Suprapubic skin (tissue), 3 donors: ENCODE measurements at regions not wholly inside any gene's neighbourhood (a gene's known extent, or its start where the extent isn't known, plus 50 kb on each side); places are given as distances from the start of the nearest gene placed in this dataset.

Experiments used
- POLR2AphosphoS5 ChIP-seq, 3 donors: sonication (generic); formaldehyde crosslinking; IDR thresholded peaks; one replicate each; pipeline ENCODE4 v1.6.1; 2017; ENCODE audit warnings: antibody characterized with exemption in 3 of 3
- TF ChIP-seq, protein P1 (sequence below), 2 donors: fragments of 200-600 bp in 1 of 2; fragments of 450-650 bp in 1 of 2; sonication (generic) in 1 of 2; IDR thresholded peaks; one replicate each; pipeline ENCODE4 v1.5.1; 2016 to 2019; ENCODE audit warnings: antibody characterized with exemption in 2 of 2, mild to moderate bottlenecking in 1 of 2, moderate library complexity in 1 of 2

DNA sequence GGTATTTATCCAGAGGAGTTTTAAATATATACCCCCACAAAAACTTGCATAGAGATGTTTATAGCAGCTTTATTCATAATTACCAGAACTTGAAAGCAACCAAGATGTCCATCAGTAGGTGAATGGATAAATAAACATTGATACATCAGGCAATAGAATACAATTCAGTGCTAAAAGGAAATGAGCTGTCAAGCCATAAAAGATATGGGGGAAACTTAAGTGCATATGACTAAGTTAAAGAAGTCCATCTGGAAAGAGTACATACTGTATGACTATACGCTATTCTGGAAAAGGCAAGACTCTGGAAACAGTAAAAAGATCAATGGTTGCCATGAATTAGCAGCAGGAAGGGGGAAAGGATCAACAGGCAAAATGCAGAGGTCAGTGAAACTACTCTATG, 366.7 kb downstream of the HHIPL2 start:
- TF ChIP-seq POLR2AphosphoS5 (IDR thresholded peaks at IDR 0.05) = no peak
- TF ChIP-seq, protein P1, sequence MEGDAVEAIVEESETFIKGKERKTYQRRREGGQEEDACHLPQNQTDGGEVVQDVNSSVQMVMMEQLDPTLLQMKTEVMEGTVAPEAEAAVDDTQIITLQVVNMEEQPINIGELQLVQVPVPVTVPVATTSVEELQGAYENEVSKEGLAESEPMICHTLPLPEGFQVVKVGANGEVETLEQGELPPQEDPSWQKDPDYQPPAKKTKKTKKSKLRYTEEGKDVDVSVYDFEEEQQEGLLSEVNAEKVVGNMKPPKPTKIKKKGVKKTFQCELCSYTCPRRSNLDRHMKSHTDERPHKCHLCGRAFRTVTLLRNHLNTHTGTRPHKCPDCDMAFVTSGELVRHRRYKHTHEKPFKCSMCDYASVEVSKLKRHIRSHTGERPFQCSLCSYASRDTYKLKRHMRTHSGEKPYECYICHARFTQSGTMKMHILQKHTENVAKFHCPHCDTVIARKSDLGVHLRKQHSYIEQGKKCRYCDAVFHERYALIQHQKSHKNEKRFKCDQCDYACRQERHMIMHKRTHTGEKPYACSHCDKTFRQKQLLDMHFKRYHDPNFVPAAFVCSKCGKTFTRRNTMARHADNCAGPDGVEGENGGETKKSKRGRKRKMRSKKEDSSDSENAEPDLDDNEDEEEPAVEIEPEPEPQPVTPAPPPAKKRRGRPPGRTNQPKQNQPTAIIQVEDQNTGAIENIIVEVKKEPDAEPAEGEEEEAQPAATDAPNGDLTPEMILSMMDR (IDR thresholded peaks at IDR 0.05) = no peak
